ENCODE measurements at regions not wholly inside any gene's neighbourhood (a gene's known extent, or its start where the extent isn't known, plus 50 kb on each side); places are given as distances from the start of the nearest gene placed in this dataset.

- no peak for TF ChIP-seq ZNF18 (CRISPR knock-in tag; IDR thresholded peaks at IDR 0.05; ENCODE audit: insufficient replicate concordance)
- no peak for TF ChIP-seq HNRNPLL (IDR thresholded peaks at IDR 0.05; ENCODE audit: low read depth, low read length, poor library complexity, severe bottlenecking)
These were observed 2224.0 kb upstream of the AGA start (continued) for GRCh38 chr4:179666226-179666625.

- ChIA-PET POLR2A (no interaction called here), CTCF (ENCODE audit: low intra/inter-chr PET ratio, low total read pairs) (no interaction called here)
- TF ChIP-seq ZNF414 (CRISPR knock-in tag; IDR thresholded peaks at IDR 0.05) (no peak), CEBPB (IDR thresholded peaks at IDR 0.05; ENCODE audit: borderline replicate concordance, low read depth, low read length) (no peak), ZNF646 (CRISPR knock-in tag; IDR thresholded peaks at IDR 0.05) (no peak), CBFB (CRISPR knock-in tag; IDR thresholded peaks at IDR 0.05) (no peak), SOX5 (CRISPR knock-in tag; IDR thresholded peaks at IDR 0.05; ENCODE audit: borderline replicate concordance) (no peak), GZF1 (CRISPR knock-in tag; IDR thresholded peaks at IDR 0.05) (peak; percentile 95; the same call in 1 of the 2 replicates), ATAD3A (CRISPR knock-in tag; IDR thresholded peaks at IDR 0.05) (no peak)
- FAIRE-seq (no peak), DNase-seq (ENCODE audit: low spot score) (no peak), ATAC-seq (no peak)
- Histone ChIP-seq H4K20me1 (ENCODE audit: insufficient read depth, low read length) (no peaks in the 10 kb centered on the region), H3K9me3 (ENCODE audit: low read length) (peaks cover 4% of the 10 kb centered on the region; the same call in 1 of the 2 replicates), H3K4me2 (ENCODE audit: low read depth, low read length) (no peak overlapping the region), H3K79me2 (ENCODE audit: insufficient read depth, low read length) (no peaks in the 10 kb centered on the region), H2AFZ (ENCODE audit: low read length) (no peak overlapping the region), H3K9ac (ENCODE audit: insufficient read depth, low read depth, low read length) (no peak overlapping the region), H3K27me3 (ENCODE audit: control insufficient read depth in 1 of 2, insufficient read depth in 2 of 2, low read length in 2 of 2) (no peaks in the 10 kb centered on the region), H3K4me1 (ENCODE audit: insufficient read depth, low read length) (no peaks in the 10 kb centered on the region), H3K4me3 (replicated peaks in 1 of 3; ENCODE audit: insufficient read depth in 1 of 3, low read depth in 2 of 3, low read length in 3 of 3) (no peak overlapping the region), H3K36me3 (replicated peaks in 1 of 2; ENCODE audit: control insufficient read depth in 1 of 2, insufficient read depth in 2 of 2, low read length in 2 of 2) (no peaks in the 10 kb centered on the region), H3K27ac (ENCODE audit: extremely low read length, insufficient read depth, low read length) (no peak overlapping the region)
- BruUV-seq (replicated peaks) = no TSS peak
- in situ Hi-C loops (cut with HindIII; ENCODE audit: extremely low pct_ligation_motif_present, low pct_unique_long_range_greater_than_20kb) (no loop called here), intact Hi-C loops (cut with micrococcal nuclease; ENCODE audit: unreplicated experiment) (no loop called here)
- 0% methylated on average over 2 of the region's 2 CpGs for WGBS (ENCODE audit: low lambda C conversion rate)
These were observed 2229.4 kb upstream of the AGA start for GRCh38 chr4:179671609-179672008.

Data from HepG2 (cell line).